Activated naive CD8-positive, alpha-beta T cell treated with anti-CD3 and anti-CD28 coated beads for 36 hours (primary cell): ENCODE measurements at regions not wholly inside any gene's neighbourhood (a gene's known extent, or its start where the extent isn't known, plus 50 kb on each side); places are given as distances from the start of the nearest gene placed in this dataset.

ENCODE experiments used
- DNase-seq: peaks from one replicate; pipeline ENCODE4 v3.0.0; 2021
- H3K27ac Mint-ChIP-seq: one replicate; pipeline ENCODE4 v1.8.0; 2022; ENCODE audit warnings: mild to moderate bottlenecking, moderate library complexity, mixed read lengths
- H3K27me3 Mint-ChIP-seq: one replicate; pipeline ENCODE4 v1.8.0; 2022; ENCODE audit warnings: mild to moderate bottlenecking, mixed read lengths
- H3K36me3 Mint-ChIP-seq: one replicate; pipeline ENCODE4 v1.8.0; 2021; ENCODE audit warnings: mild to moderate bottlenecking, mixed read lengths
- H3K4me1 Mint-ChIP-seq: one replicate; pipeline ENCODE4 v1.8.0; 2021; ENCODE audit warnings: mixed read lengths
- H3K4me3 Mint-ChIP-seq: one replicate; pipeline ENCODE4 v1.8.0; 2022; ENCODE audit warnings: mild to moderate bottlenecking, moderate library complexity, mixed read lengths
- H3K9me3 Mint-ChIP-seq: one replicate; pipeline ENCODE4 v1.8.0; 2022; ENCODE audit warnings: mixed read lengths

DNA sequence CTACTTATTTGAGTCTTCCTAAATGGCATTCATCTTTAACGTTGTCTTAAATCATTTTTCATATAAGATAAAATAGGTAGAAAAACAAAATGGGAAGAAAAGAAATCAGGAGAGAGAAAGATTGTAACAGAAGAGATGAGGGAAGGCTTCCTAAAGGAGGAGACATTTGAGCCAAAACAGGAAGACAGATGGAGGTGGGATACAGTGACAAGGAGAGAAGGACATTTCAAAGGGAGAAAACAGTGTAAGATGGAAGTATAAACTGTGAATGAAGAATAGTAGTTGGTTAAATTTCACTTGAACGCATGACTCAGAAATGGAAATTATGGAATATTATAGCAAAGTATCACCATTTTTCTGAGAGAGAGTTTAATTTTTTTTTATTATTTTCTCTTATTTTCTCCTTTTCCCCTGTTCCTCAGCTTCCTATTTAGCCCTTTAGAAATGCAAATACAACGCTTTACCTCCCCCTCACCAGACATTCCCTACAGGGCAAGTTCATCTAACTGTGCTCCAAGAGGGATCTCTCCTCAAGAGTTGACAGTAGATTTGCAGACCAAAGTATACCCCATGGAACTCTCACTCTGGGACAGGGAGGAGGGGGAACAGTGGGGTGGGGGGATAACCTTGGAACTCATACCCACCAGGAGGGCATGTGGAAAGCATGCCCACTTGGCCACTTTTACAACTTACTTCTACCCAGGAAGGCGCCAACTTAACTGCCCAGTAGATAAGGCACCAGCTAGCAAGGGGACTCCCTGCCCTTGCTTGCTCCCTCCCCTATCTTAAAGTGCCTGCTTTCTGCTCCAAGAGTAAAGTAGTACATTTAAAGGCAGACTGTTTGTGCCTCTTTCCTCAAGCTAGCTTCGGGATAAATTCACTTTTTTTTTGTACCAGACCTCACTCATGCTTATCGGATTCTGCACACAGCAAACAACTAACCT, 304.7 kb upstream of the POU5F2 start:
- no peaks in the 10 kb centered on the region for H3K27me3 Mint-ChIP-seq
- H3K36me3 Mint-ChIP-seq, result peaks cover 43% of the 10 kb centered on the region
- no peaks in the 10 kb centered on the region for H3K4me1 Mint-ChIP-seq
- H3K9me3 Mint-ChIP-seq, result no peaks in the 10 kb centered on the region
- DNase-seq, result no peak
- H3K4me3 Mint-ChIP-seq, result no peak overlapping the region
- no peak overlapping the region for H3K27ac Mint-ChIP-seq

GRCh38 chr5:94043311-94043710, 301.9 kb upstream of the POU5F2 start:
- DNase-seq, result no peak
- no peaks in the 10 kb centered on the region for H3K9me3 Mint-ChIP-seq
- peaks cover 41% of the 10 kb centered on the region for H3K36me3 Mint-ChIP-seq
- H3K27me3 Mint-ChIP-seq, result no peaks in the 10 kb centered on the region
- H3K4me1 Mint-ChIP-seq, result peaks cover 2% of the 10 kb centered on the region
- no peak overlapping the region for H3K4me3 Mint-ChIP-seq
- no peak overlapping the region for H3K27ac Mint-ChIP-seq

- Mint-ChIP-seq H3K4me3 (no peak overlapping the region), H3K27ac (no peak overlapping the region), H3K4me1 (peaks cover 2% of the 10 kb centered on the region), H3K36me3 (peaks cover 37% of the 10 kb centered on the region), H3K27me3 (no peaks in the 10 kb centered on the region), H3K9me3 (no peaks in the 10 kb centered on the region)
- no peak for DNase-seq
Observed at GRCh38 chr5:94040591-94041148, 299.3 kb upstream of the POU5F2 start.

GRCh38 chr5:94039101-94039500, 297.7 kb upstream of the POU5F2 start:
- Mint-ChIP-seq H3K36me3 (peaks cover 35% of the 10 kb centered on the region), H3K4me1 (peaks cover 2% of the 10 kb centered on the region), H3K4me3 (no peak overlapping the region), H3K27ac (no peak overlapping the region), H3K9me3 (no peaks in the 10 kb centered on the region), H3K27me3 (no peaks in the 10 kb centered on the region)
- DNase-seq, result no peak

- Mint-ChIP-seq H3K36me3 (peaks cover 59% of the 10 kb centered on the region), H3K9me3 (no peaks in the 10 kb centered on the region), H3K27me3 (no peaks in the 10 kb centered on the region), H3K4me1 (no peaks in the 10 kb centered on the region), H3K27ac (no peak overlapping the region), H3K4me3 (no peak overlapping the region)
- no peak for DNase-seq
Observed at GRCh38 chr5:94031631-94032030, 290.2 kb upstream of the POU5F2 start.

- H3K36me3 Mint-ChIP-seq, result peaks cover 54% of the 10 kb centered on the region
- DNase-seq, result no peak
- no peak overlapping the region for H3K27ac Mint-ChIP-seq
- H3K9me3 Mint-ChIP-seq, result no peaks in the 10 kb centered on the region
- no peaks in the 10 kb centered on the region for H3K27me3 Mint-ChIP-seq
- H3K4me3 Mint-ChIP-seq, result no peak overlapping the region
- no peaks in the 10 kb centered on the region for H3K4me1 Mint-ChIP-seq
Observed at GRCh38 chr5:94028001-94028400, 286.6 kb upstream of the POU5F2 start.

DNA sequence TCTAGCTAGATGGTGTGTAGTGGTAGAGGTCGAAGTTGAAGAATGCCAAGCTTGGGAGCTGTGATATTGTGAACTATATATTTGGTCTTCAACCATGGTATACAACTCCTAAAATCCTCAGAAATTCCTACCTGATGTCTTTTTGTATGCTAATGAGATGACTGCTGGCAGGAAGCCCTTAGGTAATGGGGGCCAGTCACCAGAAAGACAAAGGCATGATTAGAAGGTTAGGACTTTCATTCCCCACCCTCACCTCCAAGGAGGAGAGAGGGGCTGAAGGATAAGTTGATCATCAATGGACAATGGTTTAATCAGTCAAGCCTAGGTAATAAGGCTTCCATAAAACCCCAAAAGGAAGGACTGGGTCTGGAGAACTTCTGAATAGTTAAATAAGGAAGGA, 285.7 kb upstream of the POU5F2 start:
- Mint-ChIP-seq H3K27me3 (no peaks in the 10 kb centered on the region), H3K4me1 (no peaks in the 10 kb centered on the region), H3K4me3 (no peak overlapping the region), H3K9me3 (no peaks in the 10 kb centered on the region), H3K36me3 (peaks cover 49% of the 10 kb centered on the region), H3K27ac (no peak overlapping the region)
- no peak for DNase-seq

GRCh38 chr5:94025788-94026473, 284.5 kb upstream of the POU5F2 start:
- Mint-ChIP-seq H3K36me3 (peaks cover 50% of the 10 kb centered on the region), H3K4me1 (no peaks in the 10 kb centered on the region)

DNA sequence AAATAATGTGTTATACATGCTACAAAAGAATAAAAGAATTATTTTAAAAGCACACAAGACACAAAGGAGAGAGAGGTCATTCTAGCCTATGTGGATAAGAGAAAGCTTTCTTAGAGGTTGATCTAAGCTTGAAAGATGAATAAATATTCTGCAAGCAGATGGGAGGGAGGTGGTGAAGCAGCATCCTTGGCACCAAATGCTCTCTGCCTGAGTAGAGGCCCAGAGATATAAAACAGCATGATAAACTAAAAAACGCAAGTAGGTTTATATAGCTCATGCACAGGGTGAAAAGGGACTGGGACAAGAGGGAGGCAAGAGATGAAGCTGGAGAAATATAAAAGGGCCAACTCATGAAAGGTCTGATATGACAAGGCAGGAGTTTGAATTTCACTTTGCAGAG, 283.2 kb upstream of the POU5F2 start:
- no peak overlapping the region for H3K27ac Mint-ChIP-seq
- peaks cover 11% of the 10 kb centered on the region for H3K9me3 Mint-ChIP-seq
- DNase-seq, result no peak
- peaks cover 49% of the 10 kb centered on the region for H3K36me3 Mint-ChIP-seq
- no peaks in the 10 kb centered on the region for H3K4me1 Mint-ChIP-seq
- H3K27me3 Mint-ChIP-seq, result no peaks in the 10 kb centered on the region
- H3K4me3 Mint-ChIP-seq, result no peak overlapping the region

More at GRCh38 chr5:94025788-94026473, 284.5 kb upstream of the POU5F2 start:
- Mint-ChIP-seq H3K9me3 (peaks cover 3% of the 10 kb centered on the region), H3K4me3 (no peak overlapping the region), H3K27ac (no peak overlapping the region), H3K27me3 (no peaks in the 10 kb centered on the region)
- DNase-seq, result no peak

DNA sequence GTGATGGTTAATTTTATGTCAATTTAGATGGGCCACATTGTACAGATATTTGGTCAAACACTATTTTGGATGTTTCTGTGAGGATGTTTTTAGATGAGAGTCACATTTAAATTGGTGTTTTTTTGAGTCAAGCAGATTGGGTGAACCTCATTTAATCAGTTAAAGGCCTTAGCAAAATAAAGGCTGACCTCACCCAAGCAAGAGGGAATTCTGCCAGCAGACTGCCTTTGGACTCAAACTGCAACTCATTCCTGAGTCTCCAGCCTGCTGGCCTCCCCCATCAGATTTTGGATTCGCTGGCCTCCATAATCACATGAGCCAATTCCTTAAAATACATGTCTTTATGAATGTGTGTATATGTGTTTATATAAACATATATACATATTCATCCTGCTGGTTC, 282.7 kb upstream of the POU5F2 start:
- H3K27me3 Mint-ChIP-seq, result no peaks in the 10 kb centered on the region
- no peaks in the 10 kb centered on the region for H3K4me1 Mint-ChIP-seq
- H3K27ac Mint-ChIP-seq, result no peak overlapping the region
- peaks cover 14% of the 10 kb centered on the region for H3K9me3 Mint-ChIP-seq
- H3K4me3 Mint-ChIP-seq, result no peak overlapping the region
- peaks cover 51% of the 10 kb centered on the region for H3K36me3 Mint-ChIP-seq
- DNase-seq, result no peak

GRCh38 chr5:94021246-94021645, 279.8 kb upstream of the POU5F2 start:
- Mint-ChIP-seq H3K27me3 (no peaks in the 10 kb centered on the region), H3K27ac (no peak overlapping the region), H3K4me1 (no peaks in the 10 kb centered on the region), H3K4me3 (no peak overlapping the region), H3K36me3 (peaks cover 70% of the 10 kb centered on the region), H3K9me3 (peaks cover 29% of the 10 kb centered on the region)
- no peak for DNase-seq

DNA sequence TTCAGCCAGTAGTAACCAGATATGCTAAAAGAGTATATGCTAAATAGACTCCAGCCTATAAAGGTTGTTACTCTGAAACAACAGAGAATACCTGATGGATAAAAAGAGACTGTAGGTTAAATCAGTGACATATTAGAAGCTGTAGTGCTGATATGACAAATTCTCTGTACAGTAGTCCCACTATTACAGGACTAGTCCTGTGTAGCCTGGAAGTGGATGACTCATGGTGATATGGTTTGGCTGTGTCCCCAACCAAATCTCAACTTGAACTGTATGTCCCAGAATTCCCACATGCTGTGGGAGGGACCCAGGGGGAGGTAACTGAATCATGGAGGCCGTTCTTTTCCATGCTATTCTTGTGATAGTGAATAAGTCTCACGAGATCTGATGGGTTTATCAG, 276.2 kb upstream of the POU5F2 start:
- H3K4me1 Mint-ChIP-seq, result no peaks in the 10 kb centered on the region
- H3K27ac Mint-ChIP-seq, result no peak overlapping the region
- no peaks in the 10 kb centered on the region for H3K27me3 Mint-ChIP-seq
- peaks cover 89% of the 10 kb centered on the region for H3K36me3 Mint-ChIP-seq
- no peak overlapping the region for H3K4me3 Mint-ChIP-seq
- peaks cover 49% of the 10 kb centered on the region for H3K9me3 Mint-ChIP-seq
- no peak for DNase-seq

DNA sequence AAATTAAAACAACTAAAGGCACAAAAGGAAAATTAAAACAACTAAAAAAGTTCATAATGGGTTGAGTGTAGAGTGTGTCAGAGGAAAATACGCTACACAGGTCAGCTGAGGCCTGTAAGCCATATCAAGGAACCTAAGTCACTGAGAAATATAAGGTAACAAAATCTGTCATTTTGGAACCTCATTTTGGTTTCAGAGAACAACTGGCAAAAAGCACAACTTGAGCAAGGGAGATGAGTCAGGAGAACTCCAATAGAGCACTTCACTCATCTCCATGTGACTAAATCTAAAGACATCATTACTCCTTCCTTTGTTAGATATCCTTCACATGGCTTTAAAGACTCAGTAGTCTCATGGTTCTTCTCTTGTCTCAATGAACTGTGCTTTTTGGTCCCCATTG, 269.4 kb upstream of the POU5F2 start:
- H3K36me3 Mint-ChIP-seq, result peaks cover 50% of the 10 kb centered on the region
- H3K9me3 Mint-ChIP-seq, result peaks cover 23% of the 10 kb centered on the region
- H3K4me3 Mint-ChIP-seq, result no peak overlapping the region
- DNase-seq, result no peak
- H3K27ac Mint-ChIP-seq, result no peak overlapping the region
- peaks cover 4% of the 10 kb centered on the region for H3K4me1 Mint-ChIP-seq
- no peaks in the 10 kb centered on the region for H3K27me3 Mint-ChIP-seq

DNA sequence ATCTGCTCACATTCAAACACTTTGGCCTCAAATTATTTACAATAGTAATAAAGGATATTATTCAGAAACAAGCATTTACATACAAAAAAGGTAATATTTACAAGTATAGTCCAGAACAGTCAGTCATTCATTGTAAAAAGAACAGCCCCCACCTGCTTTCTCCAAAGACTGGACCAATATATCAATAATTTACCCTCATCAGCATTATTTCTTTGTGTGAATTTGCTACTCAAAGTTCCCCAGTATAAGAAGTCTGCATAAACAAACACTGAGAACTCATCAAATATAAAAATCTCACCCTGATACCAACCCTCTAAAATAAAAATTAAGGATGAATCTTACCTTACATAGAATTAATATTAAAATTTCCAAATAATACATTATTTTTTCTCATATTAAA, 267.8 kb upstream of the POU5F2 start:
- peaks cover 4% of the 10 kb centered on the region for H3K4me1 Mint-ChIP-seq
- H3K27me3 Mint-ChIP-seq, result no peaks in the 10 kb centered on the region
- no peak overlapping the region for H3K4me3 Mint-ChIP-seq
- DNase-seq, result no peak
- H3K27ac Mint-ChIP-seq, result no peak overlapping the region
- H3K36me3 Mint-ChIP-seq, result peaks cover 43% of the 10 kb centered on the region
- H3K9me3 Mint-ChIP-seq, result peaks cover 13% of the 10 kb centered on the region

- Mint-ChIP-seq H3K27me3 (no peaks in the 10 kb centered on the region), H3K9me3 (peaks cover 9% of the 10 kb centered on the region), H3K36me3 (peaks cover 31% of the 10 kb centered on the region), H3K4me1 (peaks cover 11% of the 10 kb centered on the region), H3K27ac (no peak overlapping the region), H3K4me3 (no peak overlapping the region)
- DNase-seq, result no peak
Observed at GRCh38 chr5:93998951-93999455, 257.6 kb upstream of the POU5F2 start.
